Gastroesophageal sphincter (tissue), 3 donors: ENCODE measurements at regions not wholly inside any gene's neighbourhood (a gene's known extent, or its start where the extent isn't known, plus 50 kb on each side); places are given as distances from the start of the nearest gene placed in this dataset.

Experiments
- EP300 ChIP-seq: sonication (generic); formaldehyde crosslinking; IDR thresholded peaks from one replicate; pipeline ENCODE4 v1.6.1; 2017; ENCODE audit warnings: antibody characterized with exemption, mild to moderate bottlenecking
- POLR2A ChIP-seq, 2 donors: fragments of 450-650 bp; IDR thresholded peaks; one replicate each; pipeline ENCODE4 v1.6.1; 2017; ENCODE audit warnings: antibody characterized with exemption in 2 of 2, mild to moderate bottlenecking in 2 of 2, moderate library complexity in 1 of 2
- POLR2AphosphoS5 ChIP-seq: sonication (generic); formaldehyde crosslinking; IDR thresholded peaks from one replicate; pipeline ENCODE4 v1.6.1; 2017; ENCODE audit warnings: antibody characterized with exemption
- TF ChIP-seq, protein P1 (sequence below), 4 experiments: fragments of 200-600 bp in 2 of 4; fragments of 450-650 bp in 2 of 4; sonication (generic) in 1 of 4; IDR thresholded peaks; one replicate each; pipeline ENCODE4 v1.5.1; 2017 to 2019; ENCODE audit warnings: antibody characterized with exemption in 4 of 4, mild to moderate bottlenecking in 2 of 4, moderate library complexity in 2 of 4

DNA sequence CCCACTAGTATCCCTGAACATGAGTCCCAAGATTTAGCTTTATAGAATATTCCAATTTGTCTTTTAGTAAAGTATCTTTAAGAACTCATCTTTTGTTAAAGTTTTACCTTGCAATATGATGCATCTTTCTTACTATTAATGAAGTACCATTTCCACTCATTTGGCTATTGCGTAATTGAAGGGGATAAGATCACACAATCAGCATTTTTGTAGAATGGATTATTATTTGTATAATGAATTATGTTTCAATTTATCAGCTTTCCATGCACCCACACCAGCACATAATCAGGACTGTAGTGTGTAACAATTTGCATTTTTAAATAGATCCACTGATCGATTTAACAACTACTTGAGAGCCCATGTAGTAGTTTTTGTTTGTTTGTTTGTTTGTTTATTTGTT is 1364.9 kb upstream of the IGFBP7 start:
- TF ChIP-seq, protein P1, sequence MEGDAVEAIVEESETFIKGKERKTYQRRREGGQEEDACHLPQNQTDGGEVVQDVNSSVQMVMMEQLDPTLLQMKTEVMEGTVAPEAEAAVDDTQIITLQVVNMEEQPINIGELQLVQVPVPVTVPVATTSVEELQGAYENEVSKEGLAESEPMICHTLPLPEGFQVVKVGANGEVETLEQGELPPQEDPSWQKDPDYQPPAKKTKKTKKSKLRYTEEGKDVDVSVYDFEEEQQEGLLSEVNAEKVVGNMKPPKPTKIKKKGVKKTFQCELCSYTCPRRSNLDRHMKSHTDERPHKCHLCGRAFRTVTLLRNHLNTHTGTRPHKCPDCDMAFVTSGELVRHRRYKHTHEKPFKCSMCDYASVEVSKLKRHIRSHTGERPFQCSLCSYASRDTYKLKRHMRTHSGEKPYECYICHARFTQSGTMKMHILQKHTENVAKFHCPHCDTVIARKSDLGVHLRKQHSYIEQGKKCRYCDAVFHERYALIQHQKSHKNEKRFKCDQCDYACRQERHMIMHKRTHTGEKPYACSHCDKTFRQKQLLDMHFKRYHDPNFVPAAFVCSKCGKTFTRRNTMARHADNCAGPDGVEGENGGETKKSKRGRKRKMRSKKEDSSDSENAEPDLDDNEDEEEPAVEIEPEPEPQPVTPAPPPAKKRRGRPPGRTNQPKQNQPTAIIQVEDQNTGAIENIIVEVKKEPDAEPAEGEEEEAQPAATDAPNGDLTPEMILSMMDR (IDR thresholded peaks at IDR 0.05): no peak
- no peak for TF ChIP-seq POLR2A (IDR thresholded peaks at IDR 0.05)
- TF ChIP-seq POLR2AphosphoS5: no peak
- no peak for TF ChIP-seq EP300
